ENCODE measurements at regions not wholly inside any gene's neighbourhood (a gene's known extent, or its start where the extent isn't known, plus 50 kb on each side); places are given as distances from the start of the nearest gene placed in this dataset.

GRCh38 chr6:26292709-26293108 lies 72.3 kb upstream of the BTN3A2 start:
- DNase-seq (ENCODE audit: low spot score): no peak

DNA sequence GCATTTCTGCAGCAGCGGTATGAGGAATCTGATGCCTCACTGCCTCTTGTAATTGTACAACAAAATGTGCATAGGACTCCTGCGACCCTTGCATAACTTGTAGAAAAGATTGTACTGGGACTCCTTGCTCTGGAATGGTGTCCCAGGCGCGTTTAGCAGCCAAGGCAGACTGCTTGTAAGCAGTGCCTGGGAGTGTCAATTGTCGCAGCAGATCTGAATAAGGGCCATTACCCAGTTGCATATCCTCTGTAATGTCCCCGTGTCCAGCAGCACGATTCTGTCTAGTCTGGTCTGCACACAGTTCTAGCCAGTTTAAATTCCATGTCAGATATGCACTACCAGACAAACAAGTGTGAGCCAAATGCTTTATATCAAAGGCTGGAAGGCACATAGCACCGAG lies 70.7 kb upstream of the BTN3A2 start:
- no peak for DNase-seq (ENCODE audit: low spot score)

DNA sequence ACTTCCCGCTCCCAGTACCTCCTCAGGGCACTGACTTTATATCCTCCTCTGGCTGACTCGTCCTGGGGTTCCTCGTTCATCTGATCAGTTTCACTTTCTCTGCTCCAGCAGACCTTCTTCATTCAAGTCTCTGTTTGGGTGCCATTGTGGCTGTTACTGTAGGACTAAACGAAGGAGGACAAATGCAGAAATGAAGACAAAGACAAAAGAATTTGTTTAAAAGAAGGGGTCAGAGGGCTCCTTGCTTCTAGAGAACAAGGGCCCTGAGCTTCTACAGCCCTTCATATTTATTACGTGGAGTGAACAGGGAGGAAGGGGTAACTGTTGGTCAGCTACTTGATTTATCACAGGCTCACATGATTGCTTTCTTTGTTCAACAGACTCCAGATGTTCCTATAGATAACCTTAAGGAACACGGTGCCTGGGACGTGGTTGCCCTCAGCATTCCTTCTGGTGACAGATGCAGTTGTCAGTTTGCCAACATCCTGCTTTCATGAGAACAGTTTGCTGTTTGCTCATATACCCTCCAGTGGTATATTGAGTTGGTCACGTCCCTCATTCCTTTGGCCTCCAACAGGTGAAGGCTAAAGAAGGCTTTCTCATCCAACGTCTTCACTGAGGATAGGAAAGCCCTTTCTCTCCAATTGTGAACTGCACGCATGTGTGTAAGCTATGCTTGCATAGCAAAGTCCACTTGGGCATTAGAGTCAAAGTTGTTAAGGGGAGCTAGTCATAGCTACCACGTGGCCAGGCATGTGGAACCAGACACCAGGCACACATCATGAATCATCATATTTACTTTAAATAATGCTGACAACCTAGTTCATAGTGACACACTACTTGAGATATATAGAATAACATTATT lies 69.1 kb upstream of the BTN3A2 start:
- DNase-seq (ENCODE audit: low spot score): no peak

DNA sequence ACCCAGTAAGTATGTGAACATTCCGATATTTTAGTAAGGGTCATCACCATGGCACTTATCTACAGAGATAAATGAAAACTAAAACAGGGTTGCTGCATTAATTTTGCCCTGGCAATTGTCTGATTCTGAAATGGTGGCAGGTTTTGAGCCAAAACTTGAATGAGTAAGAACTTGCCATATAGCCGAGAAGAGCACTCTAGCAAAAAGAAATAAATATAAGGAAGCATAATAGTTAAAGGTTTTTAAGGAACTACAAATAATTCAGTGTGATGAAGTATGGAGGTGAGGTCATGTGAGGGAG lies 68.5 kb upstream of the BTN3A2 start:
- no peak for DNase-seq (ENCODE audit: low spot score)

GRCh38 chr6:26296857-26297648 lies 67.9 kb upstream of the BTN3A2 start:
- DNase-seq (ENCODE audit: low spot score): no peak

- DNase-seq (ENCODE audit: low spot score): no peak
Measured at GRCh38 chr6:26299286-26300042, 65.5 kb upstream of the BTN3A2 start.

GRCh38 chr6:26300043-26300331 lies 65.0 kb upstream of the BTN3A2 start:
- DNase-seq (ENCODE audit: low spot score): no peak

DNA sequence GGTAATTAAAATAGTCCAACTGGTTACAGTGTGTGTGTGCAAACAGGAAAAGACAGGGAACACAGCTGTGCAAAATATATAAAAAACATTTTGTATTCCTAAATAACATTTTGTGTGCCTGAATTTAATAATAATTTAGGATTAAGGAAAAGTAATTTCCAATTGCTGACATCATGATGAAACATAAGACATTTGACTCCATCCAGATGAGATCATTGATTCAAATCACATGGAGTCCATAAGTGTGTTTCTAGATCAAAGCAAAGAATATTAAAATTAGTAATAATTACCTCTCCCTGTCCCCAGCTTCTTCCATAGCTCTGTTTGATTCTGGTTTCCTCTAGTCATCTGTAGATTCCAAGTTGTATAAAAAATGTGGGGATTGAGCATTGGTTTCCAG lies 64.6 kb upstream of the BTN3A2 start:
- DNase-seq (ENCODE audit: low spot score): no peak

GRCh38 chr6:26300828-26301227 lies 64.2 kb upstream of the BTN3A2 start:
- no peak for DNase-seq (ENCODE audit: low spot score)

DNA sequence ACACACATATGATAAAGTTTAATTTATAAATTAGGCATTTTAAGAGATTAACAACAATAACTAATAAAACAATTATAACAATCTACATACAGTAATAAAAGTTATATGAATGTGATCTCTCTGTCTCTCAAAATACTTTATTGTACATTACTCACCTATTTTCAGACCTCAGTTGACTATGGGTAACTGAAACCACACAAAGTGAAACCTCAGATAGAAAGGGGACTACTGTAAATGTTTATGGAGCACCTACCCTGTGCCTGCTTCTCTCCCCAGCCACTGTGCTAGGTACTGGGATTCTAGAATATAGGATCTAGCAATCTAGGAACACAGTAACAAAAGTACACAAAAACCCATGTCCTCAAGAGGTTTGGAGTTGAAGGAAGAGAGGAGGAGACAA lies 63.4 kb upstream of the BTN3A2 start:
- DNase-seq (ENCODE audit: low spot score): no peak

DNA sequence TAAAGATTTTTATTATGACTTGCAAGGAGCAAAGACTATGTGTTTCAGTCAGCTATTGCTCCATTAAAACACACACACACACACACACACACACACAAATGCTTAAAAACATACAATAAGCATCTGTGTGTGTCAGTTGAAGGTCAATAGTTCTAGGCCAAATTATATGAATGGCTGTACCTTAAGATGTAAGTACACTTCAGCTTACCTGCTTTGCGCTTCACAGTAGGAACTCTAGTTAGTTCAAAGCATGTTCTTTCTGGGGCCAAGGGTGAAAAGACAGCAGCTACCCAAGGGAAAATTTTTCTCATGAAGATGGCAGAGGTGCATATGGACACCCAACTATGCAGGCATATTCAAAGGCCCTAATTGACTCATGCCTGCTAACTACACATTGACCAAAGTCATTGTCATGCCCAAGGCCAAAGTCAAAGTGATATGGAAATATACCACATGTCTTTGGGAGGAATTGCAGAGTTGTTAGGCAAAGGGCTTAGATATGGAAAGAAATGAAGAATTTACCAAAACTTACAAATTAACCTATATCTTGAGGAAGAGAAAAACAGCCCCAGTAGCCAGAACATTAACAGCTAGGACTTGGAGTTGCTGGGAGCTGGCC lies 61.9 kb upstream of the BTN3A2 start:
- no peak for DNase-seq (ENCODE audit: low spot score)

- no peak for DNase-seq (ENCODE audit: low spot score)
Measured at GRCh38 chr6:26304213-26304796, 60.7 kb upstream of the BTN3A2 start.

GRCh38 chr6:26304797-26305640 lies 60.0 kb upstream of the BTN3A2 start:
- DNase-seq (ENCODE audit: low spot score): no peak

GRCh38 chr6:26305641-26305969 lies 59.4 kb upstream of the BTN3A2 start:
- no peak for DNase-seq (ENCODE audit: low spot score)

- no peak for DNase-seq (ENCODE audit: low spot score)
Measured at GRCh38 chr6:26306232-26306631, 58.8 kb upstream of the BTN3A2 start.

- no peak for DNase-seq (ENCODE audit: low spot score)
Measured at GRCh38 chr6:26307850-26308249, 57.1 kb upstream of the BTN3A2 start.

DNA sequence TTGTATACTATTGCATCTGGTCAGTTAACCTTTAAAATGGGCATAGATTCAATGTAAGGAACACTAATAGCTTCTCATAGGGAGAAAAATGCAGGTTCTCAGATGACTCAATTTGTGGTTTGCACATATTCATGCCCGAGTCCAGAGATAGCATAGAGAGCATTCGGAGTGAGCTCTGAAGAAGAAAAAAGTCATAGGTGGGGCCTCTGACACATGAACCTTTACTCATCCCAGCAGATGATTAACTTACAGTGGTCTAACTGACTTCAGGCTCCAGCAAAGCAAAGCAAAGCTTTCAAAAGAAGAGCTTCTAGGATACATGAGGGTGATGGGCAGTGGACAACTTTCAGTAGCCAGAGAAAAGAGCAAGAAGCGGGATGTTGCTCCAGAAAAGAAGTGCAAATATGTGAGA lies 55.3 kb upstream of the BTN3A2 start:
- no peak for DNase-seq (ENCODE audit: low spot score)

- DNase-seq (ENCODE audit: low spot score): no peak
Measured at GRCh38 chr6:26311012-26311384, 54.0 kb upstream of the BTN3A2 start.

DNA sequence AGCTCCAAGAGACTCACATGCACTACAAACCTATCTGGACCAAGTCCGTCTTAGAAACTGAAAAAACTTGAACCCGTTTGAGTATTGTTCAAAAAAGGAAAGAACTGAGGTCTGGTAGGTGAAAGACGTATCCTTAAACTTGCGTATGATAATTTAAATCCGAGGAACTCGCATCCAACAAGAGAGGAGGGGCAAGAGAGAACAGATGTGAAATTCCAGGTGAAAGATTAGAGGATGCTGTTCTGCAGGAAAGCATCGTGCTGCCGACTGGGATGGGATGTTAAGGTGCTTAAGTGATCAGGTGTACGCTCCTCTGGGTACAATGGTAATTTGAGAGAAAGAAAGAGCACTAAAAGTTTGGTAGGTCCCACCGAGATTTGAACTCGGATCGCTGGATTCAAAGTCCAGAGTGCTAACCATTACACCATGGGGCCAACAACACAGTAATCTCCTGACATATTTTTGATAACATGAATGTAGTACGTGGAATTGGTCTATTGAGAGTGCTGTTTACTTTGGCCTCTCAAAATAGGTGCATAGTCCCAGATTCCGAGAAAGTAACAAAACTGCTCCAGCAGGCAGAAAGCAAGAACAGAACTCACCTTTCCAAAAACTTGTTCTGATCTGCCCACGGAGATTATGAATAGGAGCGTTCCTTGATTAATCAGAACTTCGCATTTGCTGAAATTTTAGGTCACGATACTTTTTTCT lies 53.5 kb upstream of the BTN3A2 start:
- DNase-seq (ENCODE audit: low spot score): no peak

DNA sequence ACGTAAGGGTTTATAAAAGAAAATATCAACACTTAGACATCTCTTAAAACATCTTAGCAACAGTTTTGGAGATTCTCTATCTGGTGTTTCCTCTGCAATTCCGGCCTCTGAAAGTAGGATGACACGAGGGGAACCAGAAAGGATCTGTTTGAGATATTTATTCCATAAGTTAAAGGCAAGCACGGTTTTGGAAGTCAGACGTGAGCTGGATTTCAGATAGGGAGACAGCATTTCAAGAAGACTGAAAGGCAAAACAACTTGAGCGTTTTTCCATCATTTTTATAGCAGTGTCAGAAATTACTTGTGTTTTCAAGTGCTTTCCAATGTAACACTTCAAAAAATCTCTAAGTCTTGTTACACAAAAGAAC lies 52.9 kb upstream of the BTN3A2 start:
- no peak for DNase-seq (ENCODE audit: low spot score)

Data from HuH-7.5 (cell line).